NCI-H2196 treated with DMSO at 0.1 percent for 48 hours (cell line): ENCODE measurements at regions not wholly inside any gene's neighbourhood (a gene's known extent, or its start where the extent isn't known, plus 50 kb on each side); places are given as distances from the start of the nearest gene placed in this dataset.
"Not testable (repeated sequence)": the region's sequence is repeated elsewhere in the genome, so short reads cannot be mapped to it uniquely, and the experiment has no call there.

Experiments
- DNase-seq: peaks from one replicate; lab custom pipeline; 2025; ENCODE audit not compliant: unreplicated experiment; lab: John Stamatoyannopoulos, UW

DNA sequence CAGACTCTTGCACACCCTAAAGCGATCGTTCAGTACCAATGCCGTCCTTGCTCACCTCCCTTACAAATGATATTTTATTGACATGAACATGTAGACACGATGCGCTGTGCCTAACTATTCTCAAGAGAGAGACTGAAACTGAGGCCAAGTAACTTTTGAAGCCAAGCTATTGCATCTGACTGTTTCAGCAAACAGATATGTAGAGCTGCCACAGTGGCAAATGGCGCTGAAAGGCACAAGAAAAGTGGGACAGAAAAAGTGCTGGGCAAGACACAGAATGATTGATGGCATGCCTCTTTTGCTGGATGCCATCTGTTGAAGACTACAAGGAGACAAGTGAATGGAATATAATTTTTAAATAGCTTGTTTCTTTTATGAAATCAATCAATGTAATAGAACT, 1157.2 kb upstream of the ADGRL4 start:
- DNase-seq, result no peak

DNA sequence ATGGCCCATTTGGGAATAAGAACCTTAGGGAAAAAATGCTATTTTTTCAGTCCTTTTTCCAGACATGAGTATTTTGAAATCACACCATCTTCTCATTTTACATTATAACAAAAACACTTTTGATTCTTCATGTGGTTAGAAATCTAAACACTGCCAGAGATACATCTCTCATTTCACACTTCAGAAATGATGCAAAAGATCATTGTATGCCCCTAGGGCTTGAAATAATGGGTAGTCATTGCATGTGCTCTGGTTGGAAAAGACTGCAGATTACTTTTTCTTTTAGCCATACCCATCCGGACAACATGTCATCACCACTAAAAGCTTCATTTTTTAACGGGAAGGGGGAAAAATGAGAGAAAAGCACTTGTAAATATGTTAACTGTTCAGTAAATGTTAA, 1152.2 kb upstream of the ADGRL4 start:
- DNase-seq, result no peak

DNA sequence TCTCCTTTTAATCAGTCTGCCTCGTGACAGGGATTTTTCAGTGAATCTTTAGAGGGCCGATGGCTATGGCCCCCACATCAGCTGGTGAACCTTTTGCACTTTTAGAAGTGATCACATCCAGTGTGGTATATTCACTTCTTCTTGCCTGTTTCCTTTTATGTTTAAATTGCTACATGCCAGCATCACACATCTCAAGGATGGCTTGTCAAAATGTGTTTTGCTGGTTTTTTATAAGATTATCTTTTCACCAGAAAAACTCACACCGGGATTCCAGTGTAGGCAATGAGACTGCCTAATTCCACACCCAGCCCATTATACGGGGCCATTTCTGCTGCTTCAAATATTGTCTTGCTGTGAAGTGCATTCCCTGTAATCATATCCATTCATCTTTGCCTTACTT, 1151.7 kb upstream of the ADGRL4 start:
- DNase-seq, result no peak

DNA sequence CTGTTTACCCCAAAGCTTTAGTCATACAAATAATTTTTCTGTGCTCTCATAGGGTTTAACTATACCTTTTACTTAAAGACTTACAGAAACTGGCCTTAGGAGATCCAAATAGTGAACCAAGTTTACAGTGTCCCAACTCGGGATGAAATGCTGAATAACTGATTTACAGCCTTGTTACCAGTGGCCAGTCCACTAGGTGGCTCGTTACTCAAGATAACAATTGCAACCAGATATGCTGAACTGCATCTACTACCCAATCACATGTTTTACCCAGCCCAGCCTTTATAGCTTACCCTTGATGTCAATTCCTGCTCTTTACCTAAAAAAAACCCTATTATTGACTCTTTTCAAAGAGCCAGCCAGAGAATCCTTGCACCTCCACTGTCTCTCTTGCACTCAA, 1148.8 kb upstream of the ADGRL4 start:
- DNase-seq, result no peak

DNA sequence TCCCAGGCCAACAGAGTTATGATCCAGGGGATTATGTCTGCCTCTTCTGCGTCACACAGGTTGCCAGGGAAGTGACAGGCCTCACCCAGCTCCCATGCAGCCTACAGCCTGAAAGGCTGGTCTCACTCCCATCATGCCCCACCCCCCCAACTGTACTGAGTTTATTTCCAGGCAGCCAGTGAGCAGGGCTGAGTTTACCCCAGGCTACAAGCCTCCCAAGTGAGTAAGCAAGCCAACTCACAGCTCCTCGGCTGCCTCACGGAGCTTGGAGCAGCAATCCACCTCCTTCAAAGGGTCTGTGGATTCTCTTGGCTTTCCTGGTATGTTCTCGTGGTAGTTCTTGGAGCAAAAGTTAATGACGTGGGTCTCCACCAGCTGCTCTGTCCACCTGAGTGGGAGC, 1147.6 kb upstream of the ADGRL4 start:
- no peak for DNase-seq

DNA sequence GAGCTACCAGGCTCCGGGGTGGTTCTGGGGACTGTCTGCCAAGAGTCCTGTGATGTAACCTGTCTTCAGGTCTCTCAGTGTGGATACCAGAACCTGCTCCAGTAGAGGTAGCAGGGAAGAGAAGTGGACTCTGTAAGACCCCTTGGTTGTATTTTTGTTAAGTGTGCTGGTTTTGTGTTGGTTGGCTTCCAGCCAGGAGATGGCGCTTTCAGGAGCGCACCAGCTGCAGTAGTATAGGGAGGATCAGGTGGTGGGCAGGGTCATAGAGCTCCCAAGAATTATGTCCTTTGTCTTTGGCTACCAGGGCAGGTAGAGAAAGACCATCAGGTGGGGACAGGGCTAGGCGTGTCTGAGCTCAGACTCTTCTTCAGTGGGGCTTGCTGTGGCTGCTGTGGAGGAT, 1147.2 kb upstream of the ADGRL4 start:
- DNase-seq, result no peak

DNA sequence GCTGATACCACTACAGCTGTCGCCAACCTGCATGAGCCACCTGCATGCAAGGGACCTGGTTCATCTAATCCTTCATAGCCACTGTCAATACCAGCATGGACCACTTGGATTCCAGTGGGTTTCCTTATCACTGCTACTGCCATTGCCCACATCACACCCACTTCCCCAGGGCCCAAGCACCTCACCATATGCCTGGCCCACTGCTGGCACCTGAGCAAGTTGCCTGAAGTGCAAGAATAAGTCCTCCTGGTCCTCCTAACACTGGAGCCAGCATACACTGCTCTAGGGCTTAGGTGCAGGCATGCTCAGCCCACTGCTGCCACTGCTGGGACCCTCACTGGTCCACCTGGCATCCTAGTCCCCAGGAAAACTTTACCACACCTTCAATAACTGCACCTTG, 1136.8 kb upstream of the ADGRL4 start:
- DNase-seq, result no peak

DNA sequence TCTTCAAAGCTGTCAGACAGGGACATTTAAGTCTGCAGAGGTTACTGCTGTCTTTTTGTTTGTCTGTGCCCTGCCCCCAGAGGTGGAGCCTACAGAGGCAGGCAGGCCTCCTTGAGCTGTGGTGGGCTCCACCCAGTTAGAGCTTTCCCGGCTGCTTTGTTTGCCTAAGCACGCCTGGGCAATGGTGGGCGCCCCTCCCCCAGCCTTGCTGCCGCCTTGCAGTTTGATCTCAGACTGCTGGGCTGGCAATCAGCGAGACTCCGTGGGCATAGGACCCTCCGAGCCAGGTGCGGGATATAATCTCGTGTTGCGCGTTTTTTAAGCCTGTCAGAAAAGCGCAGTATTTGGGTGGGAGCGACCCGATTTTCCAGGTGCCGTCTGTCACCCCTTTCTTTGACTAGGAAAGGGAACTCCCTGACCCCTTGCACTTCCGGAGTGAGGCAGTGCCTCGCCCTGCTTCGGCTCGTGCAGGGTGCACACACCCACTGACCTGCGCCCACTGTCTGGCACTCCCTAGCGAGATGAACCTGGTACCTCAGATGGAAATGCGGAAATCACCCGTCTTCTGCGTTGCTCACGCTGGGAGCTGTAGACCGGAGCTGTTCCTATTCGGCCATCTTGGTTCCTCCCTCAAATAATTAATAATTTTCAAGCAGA, 1131.5 kb upstream of the ADGRL4 start:
- not testable (repeated sequence) for DNase-seq

DNA sequence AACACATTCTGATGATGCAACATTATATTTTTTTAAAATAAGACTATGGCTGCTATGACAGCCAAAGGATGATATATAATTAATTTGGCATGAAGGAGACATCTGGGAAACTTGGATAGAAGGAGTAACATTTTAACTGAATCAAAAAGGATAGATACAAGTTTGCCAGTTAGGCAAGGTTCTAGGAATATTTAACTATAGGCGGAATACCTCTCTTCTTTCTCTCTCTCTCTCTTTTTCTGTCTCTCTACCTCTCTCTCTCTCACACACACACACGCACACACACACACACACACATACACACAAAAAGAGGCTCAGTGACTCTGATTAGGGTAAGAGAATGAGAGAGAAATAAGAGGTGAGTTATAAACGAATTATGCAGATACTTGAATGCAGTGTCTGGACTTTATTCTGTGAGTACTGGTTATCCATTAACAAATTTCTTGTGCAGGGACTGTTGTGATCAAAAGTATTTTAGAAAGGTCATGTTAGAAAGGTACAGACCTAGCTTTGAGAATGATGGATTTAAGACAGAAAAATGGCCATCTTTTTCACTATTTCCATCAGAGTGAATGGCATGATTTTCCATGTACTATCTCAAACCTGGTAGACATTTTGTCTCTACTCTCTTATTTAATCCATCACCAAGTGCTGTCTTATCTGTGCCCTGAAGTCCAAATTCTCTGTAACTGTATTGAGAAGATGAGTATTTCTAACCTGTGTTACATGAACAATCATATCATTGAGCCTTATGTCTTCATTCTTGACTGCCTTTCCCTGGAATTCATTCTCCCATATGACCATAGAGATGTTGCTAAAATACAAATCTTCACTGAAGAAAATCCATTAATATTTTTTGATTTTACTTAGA, 1106.9 kb upstream of the ADGRL4 start:
- DNase-seq, result no peak

DNA sequence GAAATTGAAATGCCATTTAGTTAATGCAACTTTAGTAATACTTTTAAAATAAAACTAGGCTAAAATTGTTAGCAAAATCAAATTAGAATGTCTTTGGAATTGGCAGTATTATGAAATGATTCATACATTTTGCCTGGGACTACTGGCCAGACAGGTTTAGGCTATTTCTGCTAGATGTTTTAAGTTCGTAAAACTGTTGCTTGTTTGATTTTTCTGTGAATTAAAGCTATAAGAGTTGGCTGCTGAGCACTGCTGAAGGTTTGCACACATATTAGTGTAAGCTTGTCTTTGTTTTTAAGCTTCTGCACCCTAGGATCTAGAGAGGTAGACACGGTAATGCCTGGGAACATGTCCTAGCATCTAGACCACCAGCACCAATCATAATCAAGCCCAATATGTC, 1094.6 kb upstream of the ADGRL4 start:
- no peak for DNase-seq

DNA sequence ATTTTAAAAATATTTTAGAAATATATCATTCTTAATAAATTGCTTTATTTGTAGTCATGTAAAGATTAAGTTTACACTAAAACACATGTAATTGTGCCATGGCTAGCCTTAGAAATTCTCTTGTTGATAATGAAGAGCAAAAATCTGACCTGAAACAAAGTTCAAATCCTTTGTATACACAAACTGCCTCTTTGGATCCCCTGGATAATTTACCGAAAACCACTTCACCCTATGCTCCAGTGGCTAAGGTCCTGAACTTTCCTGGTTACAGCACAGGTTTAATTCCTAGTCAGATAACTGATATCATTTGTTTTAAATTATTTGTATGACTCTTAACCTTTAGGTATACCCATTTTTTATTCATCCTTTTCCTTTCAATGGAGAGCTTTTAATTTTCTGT, 1093.2 kb upstream of the ADGRL4 start:
- no peak for DNase-seq

DNA sequence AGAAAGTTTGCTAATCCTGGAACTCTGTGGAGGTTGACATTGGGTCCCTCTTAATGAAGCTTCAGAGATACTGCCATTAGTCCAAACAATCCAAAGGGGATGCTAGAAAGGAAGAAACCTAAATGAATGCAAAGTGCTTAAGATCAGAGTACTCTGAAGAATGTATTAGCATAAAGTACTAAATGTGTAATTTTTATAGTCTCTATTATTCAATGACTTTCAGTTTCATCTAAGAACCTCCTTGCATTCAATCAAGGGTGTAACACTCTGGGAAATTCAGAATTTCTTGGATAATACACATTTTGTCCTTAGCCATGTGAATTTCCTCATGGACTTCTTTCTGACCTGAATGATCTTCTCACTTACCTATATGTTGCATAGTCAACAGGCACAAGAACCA, 1078.5 kb upstream of the ADGRL4 start:
- no peak for DNase-seq

DNA sequence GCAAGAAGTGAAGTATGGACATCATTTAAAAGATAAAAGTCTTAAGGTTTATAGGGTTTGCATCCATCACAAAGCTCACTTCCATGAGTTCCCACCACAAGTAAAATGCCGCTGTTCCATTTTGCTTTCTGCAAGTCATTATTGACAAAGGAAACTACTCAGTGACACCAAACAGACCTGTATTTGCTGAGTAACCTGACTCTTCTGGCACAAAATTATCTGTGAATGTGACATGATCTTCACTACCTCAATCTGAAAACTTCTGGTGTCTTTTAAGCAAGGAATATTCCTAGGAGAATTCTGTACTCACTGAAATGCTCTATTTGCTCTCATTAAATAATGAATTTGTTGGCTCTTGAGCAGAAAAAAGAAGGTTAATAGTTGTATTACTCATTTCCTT, 1077.4 kb upstream of the ADGRL4 start:
- DNase-seq, result no peak

DNA sequence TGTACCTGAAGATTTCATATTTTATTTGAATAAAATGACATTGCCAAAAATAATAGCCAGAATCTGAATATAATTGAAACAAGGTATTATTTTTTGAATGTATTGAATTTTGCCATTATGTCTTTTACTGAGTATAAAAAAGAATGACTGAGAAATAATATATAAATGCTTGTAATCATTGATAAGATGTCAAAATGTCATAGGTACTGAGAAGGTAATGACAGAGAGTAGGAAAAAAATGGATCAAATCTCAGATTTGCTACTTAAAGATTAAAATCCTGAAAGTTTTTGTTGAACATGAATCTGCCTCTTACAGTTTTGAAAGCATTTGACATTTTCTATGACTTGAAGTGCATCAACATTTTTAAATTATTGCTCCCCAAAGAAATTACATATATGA, 1069.9 kb upstream of the ADGRL4 start:
- DNase-seq, result no peak

DNA sequence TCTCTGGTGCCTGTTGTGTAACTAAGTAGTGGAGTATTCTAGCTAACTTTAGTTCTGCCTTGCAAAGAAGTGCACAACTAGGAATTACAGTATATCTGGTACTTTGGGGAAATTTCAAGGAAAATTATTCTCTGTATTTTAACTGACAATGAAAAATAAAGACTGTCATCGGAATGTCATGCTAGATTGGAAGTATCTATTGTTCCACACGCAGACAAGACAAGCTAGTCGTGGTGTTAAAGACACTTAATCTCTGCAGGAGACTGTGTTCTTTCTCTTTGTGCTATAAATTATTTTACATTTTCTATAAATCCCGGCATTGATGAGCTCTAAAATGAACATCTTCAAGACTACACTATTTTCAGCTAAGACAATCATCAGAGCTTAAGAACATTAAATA, 1068.8 kb upstream of the ADGRL4 start:
- no peak for DNase-seq

DNA sequence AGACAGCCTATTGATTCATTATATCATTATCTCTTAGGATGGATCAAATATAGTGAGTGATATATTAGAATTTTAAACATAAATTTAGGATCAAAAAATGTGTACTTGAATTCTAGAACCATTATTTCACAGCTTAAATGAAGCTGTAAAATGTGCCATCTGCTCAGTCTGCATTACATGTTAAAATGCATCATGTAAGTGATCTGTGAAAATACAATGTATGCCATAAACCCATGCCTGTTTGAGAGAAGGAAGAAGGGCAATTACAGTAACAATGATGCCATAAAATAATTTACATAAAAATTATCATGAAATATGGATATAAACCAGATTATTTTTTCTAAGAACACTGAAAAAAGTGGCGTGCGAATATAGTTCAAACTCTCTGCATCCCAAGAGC, 1066.0 kb upstream of the ADGRL4 start:
- DNase-seq, result no peak

DNA sequence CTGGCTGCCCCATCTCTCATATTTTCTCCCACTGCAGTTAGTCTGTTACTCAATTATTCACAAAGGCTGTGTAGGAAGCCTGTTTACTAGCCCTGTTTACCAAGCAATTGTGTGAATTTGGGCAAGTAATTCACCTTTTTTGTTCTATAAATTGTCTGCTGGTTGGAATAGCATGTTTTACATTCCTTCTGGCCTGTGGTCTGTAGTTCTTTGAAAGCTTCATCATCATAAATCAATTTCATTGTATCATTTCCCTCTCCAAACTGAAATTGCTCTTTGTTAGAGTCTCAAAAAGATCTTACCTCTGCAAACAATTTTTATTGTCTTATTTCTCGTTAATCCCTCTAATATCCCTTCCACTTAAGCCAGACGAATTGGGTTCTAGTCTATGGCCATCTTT, 1059.5 kb upstream of the ADGRL4 start:
- DNase-seq, result no peak

DNA sequence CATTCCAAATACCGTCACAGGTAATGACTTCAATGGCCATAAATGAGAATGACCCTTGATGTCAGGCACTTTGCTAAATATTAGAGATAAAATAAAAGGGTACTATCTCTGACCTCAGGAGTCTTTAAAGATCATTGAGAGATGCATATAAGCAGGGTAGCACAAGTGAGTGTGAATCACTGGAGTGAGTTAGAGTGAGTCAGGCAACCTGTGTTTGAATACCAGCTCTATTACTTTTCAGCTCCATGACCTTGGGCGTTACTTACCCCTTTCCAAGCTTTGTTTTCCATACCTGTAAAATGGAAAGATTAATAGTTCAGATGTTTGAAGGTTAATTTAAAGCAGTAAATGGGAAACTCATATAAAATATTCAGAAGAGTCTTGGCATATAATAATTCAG, 1058.0 kb upstream of the ADGRL4 start:
- DNase-seq, result no peak

DNA sequence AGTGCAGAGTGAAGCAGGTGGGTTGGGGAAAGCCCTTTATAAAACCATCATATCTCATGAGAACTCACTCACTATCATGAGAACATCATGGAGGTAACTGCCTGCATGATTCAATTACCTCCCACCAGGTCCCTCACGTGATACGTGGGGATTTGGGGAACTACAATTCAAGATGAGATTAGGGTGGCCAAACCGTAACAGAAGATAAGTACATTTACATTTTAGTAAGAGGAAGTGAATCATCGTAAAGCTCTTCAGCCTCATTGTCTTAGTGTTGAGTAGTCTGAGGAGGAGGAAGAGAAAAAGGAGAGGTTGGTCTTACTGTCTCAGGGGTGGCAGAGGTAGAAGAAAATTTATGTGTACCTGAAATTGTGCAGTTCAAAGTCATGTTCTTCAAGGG, 1053.4 kb upstream of the ADGRL4 start:
- no peak for DNase-seq

DNA sequence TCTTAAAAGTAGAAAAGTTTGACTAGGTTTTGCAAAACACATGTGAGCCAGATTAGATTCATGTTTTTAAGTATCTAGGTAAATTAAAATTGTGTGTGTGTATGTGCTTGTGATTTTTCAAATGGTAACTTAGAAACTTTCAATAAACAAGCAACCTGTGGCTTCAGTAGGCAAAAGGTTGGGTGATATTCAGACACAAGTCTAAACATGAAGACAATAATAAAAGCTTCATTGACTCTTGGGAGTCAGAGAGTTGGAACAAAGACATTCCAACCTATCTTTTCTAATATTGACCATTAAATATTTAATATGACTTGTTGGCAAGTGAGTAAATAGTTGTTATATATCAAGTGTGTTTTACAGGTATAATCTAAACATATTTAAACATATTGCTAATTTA, 1049.6 kb upstream of the ADGRL4 start:
- no peak for DNase-seq

DNA sequence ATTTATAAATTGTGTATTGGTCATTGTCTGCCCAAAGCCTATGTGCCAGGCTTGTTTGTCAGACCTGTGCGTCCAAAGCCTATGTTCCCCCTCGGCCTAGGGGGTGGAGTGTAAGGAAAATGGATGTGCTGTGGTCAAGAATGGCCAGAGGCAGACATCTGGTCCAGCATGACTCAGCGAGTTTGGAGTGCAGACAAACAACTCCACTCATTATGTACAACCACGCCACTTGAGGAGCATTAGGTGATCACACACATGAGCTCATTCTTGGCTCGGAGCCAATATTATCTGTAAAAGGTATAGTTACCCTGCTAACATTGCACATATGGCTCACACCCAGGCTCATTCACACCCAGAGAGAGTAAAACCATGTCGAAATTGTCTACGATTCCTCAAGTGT, 1047.6 kb upstream of the ADGRL4 start:
- DNase-seq, result peak; percentile 37

DNA sequence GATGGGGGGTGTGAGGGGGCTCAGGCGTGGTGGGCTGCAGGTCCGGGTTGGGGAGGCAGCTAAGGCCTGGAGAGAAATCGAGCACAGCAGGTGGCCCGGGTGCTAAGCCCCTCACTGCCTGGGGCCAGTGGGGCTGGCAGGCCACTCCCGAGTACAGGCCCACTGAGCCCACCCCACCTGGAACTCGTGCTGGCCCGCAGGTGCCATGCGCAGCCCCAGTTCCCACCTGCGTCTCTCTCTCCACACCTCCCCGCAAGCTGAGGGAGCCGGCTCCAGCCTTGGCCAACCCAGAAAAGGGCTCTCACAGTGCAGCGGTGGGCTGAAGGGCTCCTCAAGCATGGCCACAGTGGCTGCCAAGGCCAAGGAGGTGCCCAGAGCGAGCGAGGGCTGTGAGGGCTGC, 1047.1 kb upstream of the ADGRL4 start:
- DNase-seq, result no peak

DNA sequence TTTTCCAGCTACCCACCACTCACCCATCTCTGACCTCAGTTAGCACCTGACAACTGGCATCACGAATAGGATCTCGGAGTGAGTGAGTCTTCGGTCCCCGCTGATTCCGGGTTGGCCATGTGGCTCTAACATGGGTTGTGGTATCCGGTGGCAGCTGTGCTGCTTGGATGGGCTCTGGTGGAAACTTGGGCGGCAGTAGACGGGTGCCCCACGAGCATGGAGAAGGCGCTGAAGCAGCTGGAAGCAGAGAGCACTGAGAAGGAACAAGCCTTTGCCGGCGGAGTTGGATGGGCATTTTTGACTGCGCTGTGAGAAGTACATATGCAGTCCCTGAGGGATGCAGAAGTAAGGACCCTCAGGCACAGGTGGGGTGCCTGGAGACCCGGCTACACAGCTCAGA, 1044.0 kb upstream of the ADGRL4 start:
- no peak for DNase-seq
